Neuronal stem cell (in vitro differentiated cells): ENCODE measurements at regions not wholly inside any gene's neighbourhood (a gene's known extent, or its start where the extent isn't known, plus 50 kb on each side); places are given as distances from the start of the nearest gene placed in this dataset.

Experiments used
- DNase-seq: peaks from one replicate; pipeline ENCODE4 v3.0.0-alpha.2; 2013; ENCODE audit warnings: low spot score
- H2AFZ ChIP-seq: one replicate; pipeline ENCODE4 v1.6.1; 2013; ENCODE audit warnings: mild to moderate bottlenecking, low read length, inconsistent platforms
- H2AK5ac ChIP-seq: 2 replicates; pipeline ENCODE4 v1.6.1; 2013; ENCODE audit warnings: low read depth, mild to moderate bottlenecking, inconsistent platforms, low read length, moderate library complexity, mixed read lengths
- H2BK120ac ChIP-seq: 2 replicates; pipeline ENCODE4 v1.6.1; 2013; ENCODE audit warnings: low read depth, mild to moderate bottlenecking, inconsistent platforms, low read length, moderate library complexity, mixed read lengths
- H2BK12ac ChIP-seq: one replicate; pipeline ENCODE4 v1.6.1; 2013; ENCODE audit warnings: low read length, inconsistent platforms
- H2BK15ac ChIP-seq: 2 replicates; pipeline ENCODE4 v1.6.1; 2013; ENCODE audit warnings: mild to moderate bottlenecking, low read length, inconsistent platforms, mixed read lengths
- H2BK5ac ChIP-seq: one replicate; pipeline ENCODE4 v1.6.1; 2013; ENCODE audit warnings: inconsistent platforms, mild to moderate bottlenecking, low read length, moderate library complexity
- H3K14ac ChIP-seq: one replicate; pipeline ENCODE4 v1.6.1; 2013; ENCODE audit warnings: low read length, inconsistent platforms
- H3K18ac ChIP-seq: 2 replicates; pipeline ENCODE4 v1.6.1; 2013; ENCODE audit warnings: low read length, inconsistent platforms
- H3K23ac ChIP-seq: 2 replicates; pipeline ENCODE4 v1.6.1; 2013; ENCODE audit warnings: low read depth, mild to moderate bottlenecking, mixed read lengths, low read length, inconsistent platforms; ENCODE audit not compliant: poor library complexity
- H3K27ac ChIP-seq: replicated peaks from 3 replicates; pipeline ENCODE4 v1.5.1; 2013; ENCODE audit warnings: low read length, inconsistent platforms
- H3K27me3 ChIP-seq, 3 experiments: 2 replicates each; pipeline ENCODE4 v1.6.1; 2013; ENCODE audit warnings: low read length in 3 of 3, mild to moderate bottlenecking in 2 of 3, inconsistent platforms in 1 of 3, low read depth in 1 of 3, mixed read lengths in 1 of 3, moderate library complexity in 1 of 3; ENCODE audit not compliant: control insufficient read depth in 3 of 3, insufficient read depth in 3 of 3
- H3K36me3 ChIP-seq, 2 donors: replicated peaks in 1 of 2; 2 replicates each; pipeline ENCODE4 v1.6.1; 2013; ENCODE audit warnings: low read length in 2 of 2; ENCODE audit not compliant: control insufficient read depth in 2 of 2, insufficient read depth in 2 of 2
- H3K4ac ChIP-seq: 2 replicates; pipeline ENCODE4 v1.6.1; 2013; ENCODE audit warnings: inconsistent platforms, mild to moderate bottlenecking, low read length, moderate library complexity
- H3K4me1 ChIP-seq, 2 donors: 1 replicate in 1 of 2; 2 replicates in 1 of 2; pipeline ENCODE4 v1.6.1; 2013; ENCODE audit warnings: low read length in 2 of 2, low read depth in 1 of 2; ENCODE audit not compliant: control insufficient read depth in 2 of 2, insufficient read depth in 1 of 2
- H3K4me2 ChIP-seq: one replicate; pipeline ENCODE4 v1.6.1; 2013; ENCODE audit warnings: mild to moderate bottlenecking, low read length, inconsistent platforms; ENCODE audit not compliant: insufficient read depth, poor library complexity, severe bottlenecking
- H3K4me3 ChIP-seq, 2 donors: 2 replicates each; pipeline ENCODE4 v1.5.1; 2013; ENCODE audit warnings: low read length in 2 of 2, mild to moderate bottlenecking in 2 of 2, inconsistent platforms in 1 of 2, moderate library complexity in 1 of 2
- H3K79me1 ChIP-seq: one replicate; pipeline ENCODE4 v1.6.1; 2013; ENCODE audit warnings: low read depth, mild to moderate bottlenecking, inconsistent platforms, low read length, moderate library complexity
- H3K9ac ChIP-seq: one replicate; pipeline ENCODE4 v1.6.1; 2013; ENCODE audit warnings: mild to moderate bottlenecking, low read depth, low read length, inconsistent platforms; ENCODE audit not compliant: poor library complexity
- H3K9me3 ChIP-seq, 2 donors: replicated peaks in 1 of 2; 2 replicates each; pipeline versions ENCODE3 to v1.6.1; 2013; ENCODE audit warnings: low read length in 2 of 2, mild to moderate bottlenecking in 2 of 2, inconsistent platforms in 1 of 2, low read depth in 1 of 2, mixed read lengths in 1 of 2, moderate library complexity in 1 of 2; ENCODE audit not compliant: control insufficient read depth in 2 of 2, insufficient read depth in 1 of 2
- H4K8ac ChIP-seq: one replicate; pipeline ENCODE4 v1.6.1; 2013; ENCODE audit warnings: low read depth, mild to moderate bottlenecking, inconsistent platforms, low read length, moderate library complexity
- H4K91ac ChIP-seq: one replicate; pipeline ENCODE4 v1.6.1; 2013; ENCODE audit warnings: low read length, low read depth, mild to moderate bottlenecking, inconsistent platforms; ENCODE audit not compliant: poor library complexity
- WGBS, 2 donors: extraction: QIAGEN DNeasy Blood & Tissue Kit; methylation state at CpG; one replicate each; pipeline ENCODE4 v1.1.7; 2013; ENCODE audit warnings: missing lambda C conversion rate in 2 of 2, mixed read lengths in 1 of 2; ENCODE audit not compliant: insufficient read length in 2 of 2, insufficient replicate concordance in 1 of 2; ENCODE audit errors: extremely low coverage in 2 of 2; 5-methylcytosine and 5-hydroxymethylcytosine counted together

- H3K36me3 ChIP-seq, result no peaks in the 10 kb centered on the region
- no peak overlapping the region for H3K18ac ChIP-seq
- no peak overlapping the region for H4K8ac ChIP-seq
- no peak overlapping the region for H4K91ac ChIP-seq
- no peaks in the 10 kb centered on the region for H3K79me1 ChIP-seq
- no peak overlapping the region for H3K4me3 ChIP-seq
- H2BK12ac ChIP-seq, result no peak overlapping the region
- no peak overlapping the region for H2BK5ac ChIP-seq
- H3K9me3 ChIP-seq, result peaks cover 0 to 11% of the 10 kb centered on the region in 2 donors
- no CpG with 5 or more reads among the region's 4 CpGs for WGBS, 2 donors
- H2BK120ac ChIP-seq, result no peak overlapping the region
- no peak overlapping the region for H2AK5ac ChIP-seq
- no peaks in the 10 kb centered on the region for H3K27me3 ChIP-seq
- H2AFZ ChIP-seq, result no peak overlapping the region
- no peak overlapping the region for H3K14ac ChIP-seq
- no peak for DNase-seq
- no peak overlapping the region for H3K23ac ChIP-seq
- H3K4ac ChIP-seq, result no peak overlapping the region
- no peaks in the 10 kb centered on the region for H3K4me1 ChIP-seq
- no peak overlapping the region for H3K4me2 ChIP-seq
- H3K27ac ChIP-seq, result no peak overlapping the region
- H3K9ac ChIP-seq, result no peak overlapping the region
- no peak overlapping the region for H2BK15ac ChIP-seq
These were observed 409.4 kb downstream of the MED10 start for GRCh38 chr5:5968981-5969380.

GRCh38 chr5:5967944-5968343 is 410.4 kb downstream of the MED10 start:
- H3K4me2 ChIP-seq, result no peak overlapping the region
- H3K4me3 ChIP-seq, result no peak overlapping the region
- H2BK120ac ChIP-seq, result no peak overlapping the region
- H3K4ac ChIP-seq, result no peak overlapping the region
- no peaks in the 10 kb centered on the region for H3K27me3 ChIP-seq
- H2AFZ ChIP-seq, result no peak overlapping the region
- DNase-seq, result no peak
- H3K79me1 ChIP-seq, result no peaks in the 10 kb centered on the region
- H3K9ac ChIP-seq, result no peak overlapping the region
- no peaks in the 10 kb centered on the region for H3K36me3 ChIP-seq
- no peak overlapping the region for H4K91ac ChIP-seq
- no peak overlapping the region for H3K18ac ChIP-seq
- peaks cover 0 to 13% of the 10 kb centered on the region in 2 donors for H3K9me3 ChIP-seq
- no peak overlapping the region for H2BK12ac ChIP-seq
- no peaks in the 10 kb centered on the region for H3K4me1 ChIP-seq
- no peak overlapping the region for H2BK5ac ChIP-seq
- no CpG with 5 or more reads among the region's 3 CpGs for whole genome bisulfite sequencing, 2 donors
- H3K27ac ChIP-seq, result no peak overlapping the region
- no peak overlapping the region for H3K23ac ChIP-seq
- no peak overlapping the region for H4K8ac ChIP-seq
- no peak overlapping the region for H2AK5ac ChIP-seq
- H3K14ac ChIP-seq, result no peak overlapping the region
- H2BK15ac ChIP-seq, result no peak overlapping the region

- Histone ChIP-seq H2BK15ac (no peak overlapping the region), H3K18ac (no peak overlapping the region), H3K27me3 (no peaks in the 10 kb centered on the region), H3K4me1 (no peaks in the 10 kb centered on the region), H2AK5ac (no peak overlapping the region), H3K4me3 (no peak overlapping the region), H3K14ac (no peak overlapping the region), H3K36me3 (no peaks in the 10 kb centered on the region), H2AFZ (no peak overlapping the region), H2BK5ac (no peak overlapping the region), H3K9ac (no peak overlapping the region), H3K79me1 (no peaks in the 10 kb centered on the region), H2BK12ac (no peak overlapping the region), H3K4ac (no peak overlapping the region), H4K8ac (no peak overlapping the region), H2BK120ac (no peak overlapping the region), H3K4me2 (no peak overlapping the region), H4K91ac (no peak overlapping the region), H3K9me3 (peaks cover 0 to 13% of the 10 kb centered on the region in 2 donors), H3K23ac (no peak overlapping the region), H3K27ac (no peak overlapping the region)
- no peak for DNase-seq
- WGBS, 2 donors, result no CpG with 5 or more reads among the region's 6 CpGs
These were observed 411.0 kb downstream of the MED10 start for GRCh38 chr5:5967373-5967772.

GRCh38 chr5:5965132-5965531 is 413.2 kb downstream of the MED10 start:
- Histone ChIP-seq H2BK15ac (no peak overlapping the region), H3K4me2 (no peak overlapping the region), H4K8ac (no peak overlapping the region), H3K9ac (no peak overlapping the region), H3K36me3 (no peaks in the 10 kb centered on the region), H3K14ac (no peak overlapping the region), H3K4me3 (no peak overlapping the region), H3K18ac (no peak overlapping the region), H3K27ac (no peak overlapping the region), H2AFZ (no peak overlapping the region), H3K4me1 (no peaks in the 10 kb centered on the region), H2BK5ac (no peak overlapping the region), H3K23ac (no peak overlapping the region), H2BK12ac (no peak overlapping the region), H3K79me1 (no peaks in the 10 kb centered on the region), H2BK120ac (no peak overlapping the region), H3K4ac (no peak overlapping the region), H3K27me3 (no peaks in the 10 kb centered on the region), H2AK5ac (no peak overlapping the region), H4K91ac (no peak overlapping the region), H3K9me3 (peaks cover 0 to 13% of the 10 kb centered on the region in 2 donors)
- WGBS, 2 donors, result no CpG with 5 or more reads among the region's 5 CpGs
- DNase-seq, result no peak
